Mucosa of rectum (tissue), 2 donors: ENCODE measurements at regions not wholly inside any gene's neighbourhood (a gene's known extent, or its start where the extent isn't known, plus 50 kb on each side); places are given as distances from the start of the nearest gene placed in this dataset.

Experiments
- H3K27ac ChIP-seq, 2 donors: one replicate each; pipeline ENCODE4 v1.7.0; 2013; ENCODE audit warnings: inconsistent platforms in 2 of 2, low read depth in 2 of 2, low read length in 2 of 2
- H3K27me3 ChIP-seq, 2 donors: one replicate each; pipeline ENCODE4 v1.7.0; 2013; ENCODE audit warnings: low read length in 2 of 2; ENCODE audit not compliant: control insufficient read depth in 2 of 2, insufficient read depth in 2 of 2
- H3K36me3 ChIP-seq, 2 donors: one replicate each; pipeline ENCODE4 v1.7.0; 2013; ENCODE audit warnings: low read length in 2 of 2; ENCODE audit not compliant: control insufficient read depth in 2 of 2, insufficient read depth in 2 of 2
- H3K4me1 ChIP-seq, 2 donors: one replicate each; pipeline ENCODE4 v1.7.0; 2013; ENCODE audit warnings: low read length in 2 of 2, mild to moderate bottlenecking in 1 of 2; ENCODE audit not compliant: control insufficient read depth in 2 of 2, insufficient read depth in 2 of 2
- H3K4me3 ChIP-seq, 2 donors: one replicate each; pipeline ENCODE4 v1.7.0; 2013; ENCODE audit warnings: low read length in 2 of 2
- H3K9ac ChIP-seq, 2 donors: one replicate each; pipeline ENCODE4 v1.7.0; 2013; ENCODE audit warnings: low read length in 2 of 2, low read depth in 1 of 2, mild to moderate bottlenecking in 1 of 2
- H3K9me3 ChIP-seq, 2 donors: one replicate each; pipeline ENCODE4 v1.7.0; 2013; ENCODE audit warnings: low read length in 2 of 2; ENCODE audit not compliant: control insufficient read depth in 2 of 2
- donor health status: healthy.
- donor health status: Normal muscosa, but diverticular disease.

GRCh38 chr6:44558832-44559251 is 171.3 kb downstream of the CDC5L start:
- Histone ChIP-seq H3K9ac (no peak overlapping the region), H3K4me3 (no peak overlapping the region), H3K4me1 (no peaks in the 10 kb centered on the region), H3K9me3 (no peaks in the 10 kb centered on the region), H3K27me3 (no peaks in the 10 kb centered on the region), H3K27ac (no peak overlapping the region), H3K36me3 (no peaks in the 10 kb centered on the region)

- H3K36me3 ChIP-seq: no peaks in the 10 kb centered on the region
- no peaks in the 10 kb centered on the region for H3K9me3 ChIP-seq
- H3K9ac ChIP-seq: no peak overlapping the region
- no peaks in the 10 kb centered on the region for H3K4me1 ChIP-seq
- no peak overlapping the region for H3K27ac ChIP-seq
- H3K27me3 ChIP-seq: no peaks in the 10 kb centered on the region
- H3K4me3 ChIP-seq: no peak overlapping the region
These were observed 172.2 kb downstream of the CDC5L start for GRCh38 chr6:44559486-44560270.

GRCh38 chr6:44560458-44561059 is 173.1 kb downstream of the CDC5L start:
- H3K4me3 ChIP-seq: no peak overlapping the region

GRCh38 chr6:44561060-44561623 is 173.6 kb downstream of the CDC5L start:
- Histone ChIP-seq H3K9ac (no peak overlapping the region), H3K27ac (no peak overlapping the region), H3K4me1 (no peaks in the 10 kb centered on the region), H3K9me3 (no peaks in the 10 kb centered on the region), H3K4me3 (no peak overlapping the region), H3K36me3 (no peaks in the 10 kb centered on the region), H3K27me3 (no peaks in the 10 kb centered on the region)

More at GRCh38 chr6:44560458-44561059, 173.1 kb downstream of the CDC5L start:
- Histone ChIP-seq H3K36me3 (no peaks in the 10 kb centered on the region), H3K27me3 (no peaks in the 10 kb centered on the region), H3K27ac (no peak overlapping the region), H3K9ac (no peak overlapping the region), H3K4me1 (no peaks in the 10 kb centered on the region), H3K9me3 (no peaks in the 10 kb centered on the region)

- Histone ChIP-seq H3K27me3 (no peaks in the 10 kb centered on the region), H3K9ac (no peak overlapping the region), H3K4me3 (no peak overlapping the region), H3K4me1 (no peaks in the 10 kb centered on the region), H3K36me3 (no peaks in the 10 kb centered on the region), H3K9me3 (no peaks in the 10 kb centered on the region), H3K27ac (no peak overlapping the region)
These were observed 174.5 kb downstream of the CDC5L start for GRCh38 chr6:44561832-44562665.

- Histone ChIP-seq H3K27me3 (no peaks in the 10 kb centered on the region), H3K4me1 (no peaks in the 10 kb centered on the region), H3K4me3 (no peak overlapping the region), H3K9me3 (no peaks in the 10 kb centered on the region), H3K27ac (no peak overlapping the region), H3K36me3 (no peaks in the 10 kb centered on the region), H3K9ac (no peak overlapping the region)
These were observed 175.9 kb downstream of the CDC5L start for GRCh38 chr6:44563397-44563796.

- Histone ChIP-seq H3K36me3 (no peaks in the 10 kb centered on the region), H3K9ac (no peak overlapping the region)
These were observed 177.5 kb downstream of the CDC5L start for GRCh38 chr6:44564906-44565524.

GRCh38 chr6:44567406-44567805 is 179.9 kb downstream of the CDC5L start:
- H3K4me1 ChIP-seq: peaks cover 2 to 3% of the 10 kb centered on the region in 2 donors
- H3K9ac ChIP-seq: no peak overlapping the region
- H3K36me3 ChIP-seq: no peaks in the 10 kb centered on the region
- H3K9me3 ChIP-seq: no peaks in the 10 kb centered on the region
- H3K27me3 ChIP-seq: no peaks in the 10 kb centered on the region
- H3K27ac ChIP-seq: no peak overlapping the region
- H3K4me3 ChIP-seq: no peak overlapping the region

More at GRCh38 chr6:44564906-44565524, 177.5 kb downstream of the CDC5L start:
- Histone ChIP-seq H3K4me3 (no peak overlapping the region), H3K9me3 (no peaks in the 10 kb centered on the region), H3K27me3 (no peaks in the 10 kb centered on the region), H3K4me1 (peaks cover 2 to 3% of the 10 kb centered on the region in 2 donors), H3K27ac (no peak overlapping the region)

- Histone ChIP-seq H3K9me3 (no peaks in the 10 kb centered on the region), H3K27ac (no peak overlapping the region), H3K27me3 (no peaks in the 10 kb centered on the region), H3K9ac (no peak overlapping the region), H3K36me3 (no peaks in the 10 kb centered on the region), H3K4me1 (peaks cover 2 to 3% of the 10 kb centered on the region in 2 donors), H3K4me3 (no peak overlapping the region)
These were observed 181.6 kb downstream of the CDC5L start for GRCh38 chr6:44569131-44569530.
